Osteocyte (in vitro differentiated cells): ENCODE measurements at regions not wholly inside any gene's neighbourhood (a gene's known extent, or its start where the extent isn't known, plus 50 kb on each side); places are given as distances from the start of the nearest gene placed in this dataset.

Experiments
- DNase-seq: peaks from one replicate; pipeline ENCODE4 v3.0.0; 2021; ENCODE audit warnings: mixed read lengths; ENCODE audit not compliant: unreplicated experiment; ENCODE audit errors: extremely low spot score
- H3K27ac Mint-ChIP-seq: one replicate; pipeline ENCODE4 v1.8.0; 2021; ENCODE audit warnings: mild to moderate bottlenecking, mixed read lengths; ENCODE audit not compliant: unreplicated experiment
- H3K27me3 Mint-ChIP-seq: one replicate; pipeline ENCODE4 v1.8.0; 2021; ENCODE audit warnings: mixed read lengths; ENCODE audit not compliant: unreplicated experiment
- H3K36me3 Mint-ChIP-seq: one replicate; pipeline ENCODE4 v1.8.0; 2021; ENCODE audit warnings: mixed read lengths; ENCODE audit not compliant: unreplicated experiment
- H3K4me1 Mint-ChIP-seq: one replicate; pipeline ENCODE4 v1.8.0; 2021; ENCODE audit warnings: mixed read lengths; ENCODE audit not compliant: unreplicated experiment
- H3K4me3 Mint-ChIP-seq: one replicate; pipeline ENCODE4 v1.8.0; 2021; ENCODE audit warnings: mild to moderate bottlenecking, moderate library complexity, mixed read lengths; ENCODE audit not compliant: unreplicated experiment
- H3K9me3 Mint-ChIP-seq: one replicate; pipeline ENCODE4 v1.8.0; 2021; ENCODE audit warnings: mixed read lengths; ENCODE audit not compliant: unreplicated experiment
- TF ChIP-seq, protein P1 (sequence below): fragments of 200-600 bp; sonication (generic); IDR thresholded peaks from 2 replicates; pipeline ENCODE4 v1.5.0; 2021; ENCODE audit warnings: antibody characterized with exemption, mild to moderate bottlenecking, moderate library complexity

DNA sequence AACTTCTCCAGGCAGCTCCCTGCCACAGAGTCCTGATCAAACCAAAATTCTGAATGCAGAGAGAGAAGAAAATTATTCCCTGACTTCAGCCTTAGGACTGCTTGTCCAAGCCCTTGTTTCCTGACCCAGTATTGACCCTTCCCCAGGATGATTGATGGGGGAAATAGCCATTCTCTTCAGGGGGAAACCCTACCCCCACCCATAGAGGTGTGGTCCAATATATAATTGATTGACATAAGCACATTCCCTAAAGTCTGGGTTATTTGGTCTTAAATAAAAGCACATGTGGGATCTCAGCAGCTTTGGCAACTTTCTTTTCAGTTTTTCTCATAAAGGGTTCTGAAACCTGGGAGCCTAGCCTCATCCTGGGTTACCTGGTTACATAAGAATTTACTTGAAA lies 201.2 kb upstream of the DDHD1 start:
- peak overlapping the region; percentile 81 for H3K27ac Mint-ChIP-seq
- H3K36me3 Mint-ChIP-seq = peaks cover 2% of the 10 kb centered on the region
- no peak for DNase-seq
- H3K4me1 Mint-ChIP-seq = peaks cover 52% of the 10 kb centered on the region
- H3K4me3 Mint-ChIP-seq = no peak overlapping the region
- H3K27me3 Mint-ChIP-seq = no peaks in the 10 kb centered on the region
- H3K9me3 Mint-ChIP-seq = no peaks in the 10 kb centered on the region
- TF ChIP-seq, protein P1, sequence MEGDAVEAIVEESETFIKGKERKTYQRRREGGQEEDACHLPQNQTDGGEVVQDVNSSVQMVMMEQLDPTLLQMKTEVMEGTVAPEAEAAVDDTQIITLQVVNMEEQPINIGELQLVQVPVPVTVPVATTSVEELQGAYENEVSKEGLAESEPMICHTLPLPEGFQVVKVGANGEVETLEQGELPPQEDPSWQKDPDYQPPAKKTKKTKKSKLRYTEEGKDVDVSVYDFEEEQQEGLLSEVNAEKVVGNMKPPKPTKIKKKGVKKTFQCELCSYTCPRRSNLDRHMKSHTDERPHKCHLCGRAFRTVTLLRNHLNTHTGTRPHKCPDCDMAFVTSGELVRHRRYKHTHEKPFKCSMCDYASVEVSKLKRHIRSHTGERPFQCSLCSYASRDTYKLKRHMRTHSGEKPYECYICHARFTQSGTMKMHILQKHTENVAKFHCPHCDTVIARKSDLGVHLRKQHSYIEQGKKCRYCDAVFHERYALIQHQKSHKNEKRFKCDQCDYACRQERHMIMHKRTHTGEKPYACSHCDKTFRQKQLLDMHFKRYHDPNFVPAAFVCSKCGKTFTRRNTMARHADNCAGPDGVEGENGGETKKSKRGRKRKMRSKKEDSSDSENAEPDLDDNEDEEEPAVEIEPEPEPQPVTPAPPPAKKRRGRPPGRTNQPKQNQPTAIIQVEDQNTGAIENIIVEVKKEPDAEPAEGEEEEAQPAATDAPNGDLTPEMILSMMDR = no peak

DNA sequence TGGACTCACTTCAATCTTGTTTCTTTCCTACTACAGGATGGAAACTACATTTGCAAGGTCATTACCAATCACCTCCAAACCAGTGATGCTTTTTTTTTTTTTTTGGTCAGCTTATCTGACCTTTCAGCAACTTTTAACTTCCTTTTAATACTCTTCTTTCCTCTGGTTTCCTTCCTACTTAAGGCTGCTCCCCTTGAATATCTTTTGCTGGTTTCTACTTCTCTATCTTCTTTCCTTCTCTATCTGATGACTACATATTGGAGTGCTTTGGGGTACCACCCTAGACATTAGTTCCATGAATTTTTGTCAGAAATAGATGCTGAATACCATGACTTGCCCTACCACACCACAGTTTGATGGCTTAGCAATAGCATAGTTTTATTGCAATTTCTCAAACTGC lies 197.7 kb upstream of the DDHD1 start:
- H3K36me3 Mint-ChIP-seq = no peaks in the 10 kb centered on the region
- no peak for DNase-seq
- TF ChIP-seq, protein P1 = no peak
- H3K27me3 Mint-ChIP-seq = no peaks in the 10 kb centered on the region
- no peak overlapping the region for H3K27ac Mint-ChIP-seq
- no peaks in the 10 kb centered on the region for H3K9me3 Mint-ChIP-seq
- H3K4me3 Mint-ChIP-seq = no peak overlapping the region
- H3K4me1 Mint-ChIP-seq = peaks cover 54% of the 10 kb centered on the region

DNA sequence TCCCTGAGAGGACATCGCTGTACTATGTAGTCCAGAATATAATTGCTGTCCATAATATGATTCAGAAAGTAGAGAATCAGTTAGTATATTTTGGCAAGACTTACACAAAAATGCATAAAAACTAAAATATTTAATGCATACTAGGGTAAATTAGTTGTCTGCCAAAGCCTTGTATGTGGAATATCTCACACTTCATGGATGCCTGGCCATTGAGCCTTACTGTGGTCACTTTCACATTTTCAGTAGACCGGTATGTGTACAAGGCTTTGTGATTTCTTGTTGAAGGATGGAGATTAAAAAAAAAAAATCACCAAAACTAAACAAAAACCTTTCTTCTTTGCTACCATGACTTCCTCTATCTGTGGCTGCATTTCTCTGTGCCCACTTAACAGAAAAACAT lies 197.3 kb upstream of the DDHD1 start:
- DNase-seq = no peak
- peaks cover 52% of the 10 kb centered on the region for H3K4me1 Mint-ChIP-seq
- H3K36me3 Mint-ChIP-seq = no peaks in the 10 kb centered on the region
- no peaks in the 10 kb centered on the region for H3K9me3 Mint-ChIP-seq
- no peak overlapping the region for H3K27ac Mint-ChIP-seq
- no peaks in the 10 kb centered on the region for H3K27me3 Mint-ChIP-seq
- no peak overlapping the region for H3K4me3 Mint-ChIP-seq
- TF ChIP-seq, protein P1 = no peak

DNA sequence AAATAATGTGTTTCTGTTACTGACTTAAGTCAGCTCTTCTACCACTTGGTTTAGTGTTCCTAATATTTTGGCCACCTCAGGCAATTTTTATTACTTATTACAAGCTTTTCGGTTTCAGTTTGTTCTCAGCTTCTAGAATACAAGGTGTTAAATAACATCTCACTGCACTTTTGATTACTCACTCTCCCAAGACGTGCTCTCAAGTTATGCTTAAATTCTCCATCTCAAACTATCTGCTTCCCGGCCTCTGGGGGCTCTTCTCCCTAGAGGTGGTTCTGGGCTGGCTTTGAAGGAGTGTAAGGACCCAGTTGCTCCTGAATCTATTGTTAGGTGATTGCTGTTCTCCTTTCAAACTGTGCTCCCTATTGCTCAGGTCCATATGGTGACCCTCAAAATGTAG lies 193.9 kb upstream of the DDHD1 start:
- no peak overlapping the region for H3K4me3 Mint-ChIP-seq
- no peaks in the 10 kb centered on the region for H3K36me3 Mint-ChIP-seq
- TF ChIP-seq, protein P1 = no peak
- H3K4me1 Mint-ChIP-seq = peaks cover 29% of the 10 kb centered on the region
- H3K27ac Mint-ChIP-seq = peak overlapping the region; percentile 12
- DNase-seq = no peak
- H3K27me3 Mint-ChIP-seq = no peaks in the 10 kb centered on the region
- no peaks in the 10 kb centered on the region for H3K9me3 Mint-ChIP-seq

DNA sequence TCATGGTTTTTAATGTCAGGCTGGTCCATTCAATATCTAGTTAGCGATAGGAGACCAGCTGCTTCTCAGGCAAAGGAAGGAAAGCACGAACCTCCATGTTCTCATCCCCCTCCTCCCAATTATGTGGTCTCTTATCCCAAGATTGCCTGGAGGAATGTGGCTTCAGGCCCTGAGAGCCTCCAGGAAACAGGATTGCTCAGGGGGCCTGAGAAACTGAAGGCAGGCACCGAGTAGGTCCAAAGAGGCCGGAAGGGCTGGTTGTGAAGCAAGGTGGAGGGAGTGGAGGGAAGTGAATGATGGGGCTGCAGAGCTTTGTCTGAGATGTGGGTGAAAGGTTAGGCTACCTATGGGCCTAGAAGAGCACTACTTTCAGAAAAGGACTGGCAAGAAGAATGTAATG lies 188.2 kb upstream of the DDHD1 start:
- Mint-ChIP-seq H3K36me3 (no peaks in the 10 kb centered on the region), H3K27ac (no peak overlapping the region), H3K27me3 (no peaks in the 10 kb centered on the region), H3K4me3 (no peak overlapping the region), H3K4me1 (peaks cover 11% of the 10 kb centered on the region), H3K9me3 (no peaks in the 10 kb centered on the region)
- TF ChIP-seq, protein P1 = no peak
- DNase-seq = no peak
